ENCODE measurements at regions not wholly inside any gene's neighbourhood (a gene's known extent, or its start where the extent isn't known, plus 50 kb on each side); places are given as distances from the start of the nearest gene placed in this dataset.

DNA sequence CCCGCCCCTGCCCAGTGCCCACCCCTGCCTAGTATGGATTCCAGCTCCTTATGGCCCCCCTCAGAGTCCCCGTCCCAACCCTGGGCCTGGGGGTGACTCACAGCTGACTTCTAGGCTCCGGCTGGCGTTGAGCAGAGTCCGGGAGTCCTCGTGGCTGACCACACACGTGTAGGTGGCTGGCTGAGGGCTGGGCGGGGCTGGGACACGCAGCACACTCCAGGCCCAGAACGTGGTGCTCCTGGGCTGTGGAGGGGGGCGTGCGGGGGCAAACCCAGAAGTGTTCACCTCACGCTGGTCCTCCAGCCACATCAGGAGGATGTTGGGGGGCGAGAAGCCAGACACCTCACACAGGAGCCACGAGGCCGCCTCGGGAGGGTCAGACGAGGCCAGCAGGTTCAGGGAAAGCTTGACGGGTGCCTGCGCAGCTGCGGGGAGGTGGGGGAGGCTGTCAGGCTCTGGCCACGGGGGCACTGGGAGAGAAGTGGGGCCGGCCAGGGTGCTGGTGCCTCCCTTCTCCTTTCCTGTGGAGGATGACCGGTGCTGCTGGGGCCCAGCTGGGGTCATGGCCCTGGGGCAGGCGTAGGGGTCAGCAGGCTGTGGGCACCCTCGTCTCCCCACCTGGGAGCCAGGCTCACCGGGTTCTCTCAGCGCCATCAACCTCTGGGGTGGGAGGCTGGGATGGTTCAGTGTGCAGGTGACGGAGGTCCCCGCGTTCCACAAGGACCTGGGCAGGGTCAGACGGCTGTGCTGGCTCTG is 314.1 kb downstream of the TMEM121 start (continued):
- TF ChIP-seq HDAC2 (IDR thresholded peaks at IDR 0.05; ENCODE audit: borderline replicate concordance in 1 of 2, low read depth in 2 of 2, low read length in 2 of 2) (no peak), SUZ12 (IDR thresholded peaks at IDR 0.05; ENCODE audit: low read length) (no peak), NANOG (IDR thresholded peaks at IDR 0.05; ENCODE audit: insufficient read depth, low read depth, low read length, poor library complexity, severe bottlenecking) (no peak)

Data from H1 (cell line).